NT2/D1 (cell line): ENCODE measurements at regions not wholly inside any gene's neighbourhood (a gene's known extent, or its start where the extent isn't known, plus 50 kb on each side); places are given as distances from the start of the nearest gene placed in this dataset.

ENCODE experiments used
- SUZ12 ChIP-seq: IDR thresholded peaks from 2 replicates; pipeline ENCODE4 v1.6.1; 2011; ENCODE audit not compliant: insufficient read length, insufficient read depth; ENCODE audit errors: extremely low read depth
- YY1 ChIP-seq: IDR thresholded peaks from 2 replicates; pipeline ENCODE4 v1.6.1; 2011; ENCODE audit not compliant: insufficient read length, insufficient read depth

GRCh38 chr5:68353605-68354004 is 138.0 kb downstream of the PIK3R1 start:
- TF ChIP-seq YY1 = no peak
- no peak for TF ChIP-seq SUZ12
